ENCODE measurements at regions not wholly inside any gene's neighbourhood (a gene's known extent, or its start where the extent isn't known, plus 50 kb on each side); places are given as distances from the start of the nearest gene placed in this dataset.

DNA sequence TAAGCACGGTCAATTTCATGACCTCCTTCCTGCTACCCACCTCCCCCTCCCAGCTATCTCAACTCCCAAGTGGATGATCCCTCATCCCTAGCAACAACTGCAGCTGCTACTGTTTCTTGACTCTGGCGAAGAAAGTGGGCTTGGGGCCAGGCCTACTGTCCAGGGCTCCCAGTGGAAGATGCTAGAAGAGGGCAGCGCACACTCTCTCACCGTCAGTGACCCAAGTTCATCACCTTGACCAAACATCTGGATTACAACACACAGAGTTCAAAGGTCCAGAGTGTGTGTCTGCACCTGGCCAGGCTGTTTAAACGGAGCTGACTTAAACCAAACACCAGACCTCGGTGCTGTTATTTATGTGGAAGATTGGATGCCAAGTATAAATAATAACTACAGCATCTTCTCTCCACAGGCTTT is 385.6 kb downstream of the SHQ1 start:
- H3K4me3 ChIP-seq (ENCODE audit: low read length in 2 of 2): peak overlapping the region in 1 of 2 donors; percentile 19
- no peak overlapping the region for H2BK12ac ChIP-seq (ENCODE audit: low read length)
- H2BK120ac ChIP-seq (ENCODE audit: low read depth, low read length): no peak overlapping the region
- DNase-seq (ENCODE audit: low spot score): no peak
- H4K8ac ChIP-seq (ENCODE audit: low read depth, low read length): no peak overlapping the region
- H3K4ac ChIP-seq (ENCODE audit: low read length): no peak overlapping the region
- no peak overlapping the region for H4K91ac ChIP-seq (ENCODE audit: low read depth, low read length, poor library complexity)
- H3K9me3 ChIP-seq (replicated peaks in 1 of 2; ENCODE audit: control insufficient read depth in 2 of 2, insufficient read depth in 1 of 2, low read depth in 1 of 2, low read length in 2 of 2): no peaks in the 10 kb centered on the region
- no peak overlapping the region for H3K23ac ChIP-seq (ENCODE audit: low read depth, low read length, poor library complexity)
- no peaks in the 10 kb centered on the region for H3K79me1 ChIP-seq (ENCODE audit: low read depth, low read length)
- no peak overlapping the region for H3K9ac ChIP-seq (ENCODE audit: low read depth, low read length, poor library complexity)
- H3K4me2 ChIP-seq (ENCODE audit: insufficient read depth, low read length, poor library complexity, severe bottlenecking): no peak overlapping the region
- no peak overlapping the region for H2AFZ ChIP-seq (ENCODE audit: low read length)
- H3K4me1 ChIP-seq (ENCODE audit: control insufficient read depth in 2 of 2, insufficient read depth in 1 of 2, low read depth in 1 of 2, low read length in 2 of 2): peaks cover 0 to 8% of the 10 kb centered on the region in 2 donors
- no peak overlapping the region for H3K27ac ChIP-seq (replicated peaks; ENCODE audit: low read length)
- H3K36me3 ChIP-seq (replicated peaks in 1 of 2; ENCODE audit: control insufficient read depth in 2 of 2, insufficient read depth in 2 of 2, low read length in 2 of 2): no peaks in the 10 kb centered on the region
- no CpG with 5 or more reads among the region's 6 CpGs for WGBS, 2 donors (ENCODE audit: extremely low coverage in 2 of 2, insufficient read length in 2 of 2, insufficient replicate concordance in 1 of 2)
- H2AK5ac ChIP-seq (ENCODE audit: low read depth, low read length): no peak overlapping the region
- no peak overlapping the region for H3K18ac ChIP-seq (ENCODE audit: low read length)
- peaks cover 0 to 46% (median 0%) of the 10 kb centered on the region in 3 experiments for H3K27me3 ChIP-seq (ENCODE audit: control insufficient read depth in 3 of 3, insufficient read depth in 3 of 3, low read depth in 1 of 3, low read length in 3 of 3)
- no peak overlapping the region for H3K14ac ChIP-seq (ENCODE audit: low read length)
- no peak overlapping the region for H2BK15ac ChIP-seq (ENCODE audit: low read length)
- no peak overlapping the region for H2BK5ac ChIP-seq (ENCODE audit: low read length)

- WGBS, 2 donors (ENCODE audit: extremely low coverage in 2 of 2, insufficient read length in 2 of 2, insufficient replicate concordance in 1 of 2): no CpG with 5 or more reads among the region's 4 CpGs
- no peaks in the 10 kb centered on the region for H3K36me3 ChIP-seq (replicated peaks in 1 of 2; ENCODE audit: control insufficient read depth in 2 of 2, insufficient read depth in 2 of 2, low read length in 2 of 2)
- H3K4me1 ChIP-seq (ENCODE audit: control insufficient read depth in 2 of 2, insufficient read depth in 1 of 2, low read depth in 1 of 2, low read length in 2 of 2): peaks cover 0 to 8% of the 10 kb centered on the region in 2 donors
- no peak overlapping the region for H3K14ac ChIP-seq (ENCODE audit: low read length)
- no peak overlapping the region for H2BK5ac ChIP-seq (ENCODE audit: low read length)
- H3K23ac ChIP-seq (ENCODE audit: low read depth, low read length, poor library complexity): no peak overlapping the region
- H3K79me1 ChIP-seq (ENCODE audit: low read depth, low read length): no peaks in the 10 kb centered on the region
- no peak overlapping the region for H2BK120ac ChIP-seq (ENCODE audit: low read depth, low read length)
- H3K4me2 ChIP-seq (ENCODE audit: insufficient read depth, low read length, poor library complexity, severe bottlenecking): no peak overlapping the region
- H2AK5ac ChIP-seq (ENCODE audit: low read depth, low read length): no peak overlapping the region
- no peaks in the 10 kb centered on the region for H3K9me3 ChIP-seq (replicated peaks in 1 of 2; ENCODE audit: control insufficient read depth in 2 of 2, insufficient read depth in 1 of 2, low read depth in 1 of 2, low read length in 2 of 2)
- no peak overlapping the region for H3K4me3 ChIP-seq (ENCODE audit: low read length in 2 of 2)
- no peak overlapping the region for H4K8ac ChIP-seq (ENCODE audit: low read depth, low read length)
- no peak overlapping the region for H3K27ac ChIP-seq (replicated peaks; ENCODE audit: low read length)
- H2AFZ ChIP-seq (ENCODE audit: low read length): no peak overlapping the region
- H2BK15ac ChIP-seq (ENCODE audit: low read length): no peak overlapping the region
- no peak overlapping the region for H3K9ac ChIP-seq (ENCODE audit: low read depth, low read length, poor library complexity)
- no peak overlapping the region for H3K18ac ChIP-seq (ENCODE audit: low read length)
- H2BK12ac ChIP-seq (ENCODE audit: low read length): no peak overlapping the region
- no peak overlapping the region for H3K4ac ChIP-seq (ENCODE audit: low read length)
- DNase-seq (ENCODE audit: low spot score): no peak
- H4K91ac ChIP-seq (ENCODE audit: low read depth, low read length, poor library complexity): no peak overlapping the region
- peaks cover 0 to 43% (median 0%) of the 10 kb centered on the region in 3 experiments for H3K27me3 ChIP-seq (ENCODE audit: control insufficient read depth in 3 of 3, insufficient read depth in 3 of 3, low read depth in 1 of 3, low read length in 3 of 3)
Observed at GRCh38 chr3:72461787-72462186, 386.5 kb downstream of the SHQ1 start.

- peaks cover 0 to 8% of the 10 kb centered on the region in 2 donors for H3K4me1 ChIP-seq (ENCODE audit: control insufficient read depth in 2 of 2, insufficient read depth in 1 of 2, low read depth in 1 of 2, low read length in 2 of 2)
- no peak overlapping the region for H3K4me2 ChIP-seq (ENCODE audit: insufficient read depth, low read length, poor library complexity, severe bottlenecking)
- no peaks in the 10 kb centered on the region for H3K9me3 ChIP-seq (replicated peaks in 1 of 2; ENCODE audit: control insufficient read depth in 2 of 2, insufficient read depth in 1 of 2, low read depth in 1 of 2, low read length in 2 of 2)
- H3K4ac ChIP-seq (ENCODE audit: low read length): no peak overlapping the region
- WGBS, 2 donors (ENCODE audit: extremely low coverage in 2 of 2, insufficient read length in 2 of 2, insufficient replicate concordance in 1 of 2): no CpG with 5 or more reads among the region's 8 CpGs
- peaks cover 0 to 35% (median 0%) of the 10 kb centered on the region in 3 experiments for H3K27me3 ChIP-seq (ENCODE audit: control insufficient read depth in 3 of 3, insufficient read depth in 3 of 3, low read depth in 1 of 3, low read length in 3 of 3)
- no peak overlapping the region for H2AK5ac ChIP-seq (ENCODE audit: low read depth, low read length)
- H3K9ac ChIP-seq (ENCODE audit: low read depth, low read length, poor library complexity): no peak overlapping the region
- H3K79me1 ChIP-seq (ENCODE audit: low read depth, low read length): no peaks in the 10 kb centered on the region
- H3K14ac ChIP-seq (ENCODE audit: low read length): no peak overlapping the region
- no peak overlapping the region for H3K27ac ChIP-seq (replicated peaks; ENCODE audit: low read length)
- no peak overlapping the region for H4K91ac ChIP-seq (ENCODE audit: low read depth, low read length, poor library complexity)
- H2BK120ac ChIP-seq (ENCODE audit: low read depth, low read length): no peak overlapping the region
- H4K8ac ChIP-seq (ENCODE audit: low read depth, low read length): no peak overlapping the region
- no peak overlapping the region for H2BK5ac ChIP-seq (ENCODE audit: low read length)
- no peak overlapping the region for H3K18ac ChIP-seq (ENCODE audit: low read length)
- no peaks in the 10 kb centered on the region for H3K36me3 ChIP-seq (replicated peaks in 1 of 2; ENCODE audit: control insufficient read depth in 2 of 2, insufficient read depth in 2 of 2, low read length in 2 of 2)
- no peak overlapping the region for H2BK15ac ChIP-seq (ENCODE audit: low read length)
- no peak for DNase-seq (ENCODE audit: low spot score)
- H3K23ac ChIP-seq (ENCODE audit: low read depth, low read length, poor library complexity): no peak overlapping the region
- H2AFZ ChIP-seq (ENCODE audit: low read length): no peak overlapping the region
- H2BK12ac ChIP-seq (ENCODE audit: low read length): no peak overlapping the region
- H3K4me3 ChIP-seq (ENCODE audit: low read length in 2 of 2): no peak overlapping the region
Observed at GRCh38 chr3:72460205-72461174, 387.8 kb downstream of the SHQ1 start.

- Histone ChIP-seq H4K8ac (ENCODE audit: low read depth, low read length) (no peak overlapping the region), H3K27ac (replicated peaks; ENCODE audit: low read length) (no peak overlapping the region), H2AFZ (ENCODE audit: low read length) (no peak overlapping the region), H3K4me1 (ENCODE audit: control insufficient read depth in 2 of 2, insufficient read depth in 1 of 2, low read depth in 1 of 2, low read length in 2 of 2) (peaks cover 0 to 8% of the 10 kb centered on the region in 2 donors), H3K4me2 (ENCODE audit: insufficient read depth, low read length, poor library complexity, severe bottlenecking) (no peak overlapping the region), H3K9ac (ENCODE audit: low read depth, low read length, poor library complexity) (no peak overlapping the region), H2BK120ac (ENCODE audit: low read depth, low read length) (no peak overlapping the region), H3K79me1 (ENCODE audit: low read depth, low read length) (no peaks in the 10 kb centered on the region), H2BK5ac (ENCODE audit: low read length) (no peak overlapping the region), H3K18ac (ENCODE audit: low read length) (no peak overlapping the region), H3K27me3 (ENCODE audit: control insufficient read depth in 3 of 3, insufficient read depth in 3 of 3, low read depth in 1 of 3, low read length in 3 of 3) (peaks cover 0 to 41% (median 0%) of the 10 kb centered on the region in 3 experiments), H3K9me3 (replicated peaks in 1 of 2; ENCODE audit: control insufficient read depth in 2 of 2, insufficient read depth in 1 of 2, low read depth in 1 of 2, low read length in 2 of 2) (no peaks in the 10 kb centered on the region), H2BK12ac (ENCODE audit: low read length) (no peak overlapping the region), H2AK5ac (ENCODE audit: low read depth, low read length) (no peak overlapping the region), H3K4me3 (ENCODE audit: low read length in 2 of 2) (no peak overlapping the region), H3K14ac (ENCODE audit: low read length) (no peak overlapping the region), H3K4ac (ENCODE audit: low read length) (no peak overlapping the region), H3K23ac (ENCODE audit: low read depth, low read length, poor library complexity) (no peak overlapping the region), H2BK15ac (ENCODE audit: low read length) (no peak overlapping the region), H4K91ac (ENCODE audit: low read depth, low read length, poor library complexity) (no peak overlapping the region), H3K36me3 (replicated peaks in 1 of 2; ENCODE audit: control insufficient read depth in 2 of 2, insufficient read depth in 2 of 2, low read length in 2 of 2) (no peaks in the 10 kb centered on the region)
- DNase-seq (ENCODE audit: low spot score): no peak
Observed at GRCh38 chr3:72459588-72459987, 388.7 kb downstream of the SHQ1 start.

Data from neuronal stem cell (in vitro differentiated cells).